ENCODE measurements at regions not wholly inside any gene's neighbourhood (a gene's known extent, or its start where the extent isn't known, plus 50 kb on each side); places are given as distances from the start of the nearest gene placed in this dataset.
"Not testable (repeated sequence)": the region's sequence is repeated elsewhere in the genome, so short reads cannot be mapped to it uniquely, and the experiment has no call there.

DNA sequence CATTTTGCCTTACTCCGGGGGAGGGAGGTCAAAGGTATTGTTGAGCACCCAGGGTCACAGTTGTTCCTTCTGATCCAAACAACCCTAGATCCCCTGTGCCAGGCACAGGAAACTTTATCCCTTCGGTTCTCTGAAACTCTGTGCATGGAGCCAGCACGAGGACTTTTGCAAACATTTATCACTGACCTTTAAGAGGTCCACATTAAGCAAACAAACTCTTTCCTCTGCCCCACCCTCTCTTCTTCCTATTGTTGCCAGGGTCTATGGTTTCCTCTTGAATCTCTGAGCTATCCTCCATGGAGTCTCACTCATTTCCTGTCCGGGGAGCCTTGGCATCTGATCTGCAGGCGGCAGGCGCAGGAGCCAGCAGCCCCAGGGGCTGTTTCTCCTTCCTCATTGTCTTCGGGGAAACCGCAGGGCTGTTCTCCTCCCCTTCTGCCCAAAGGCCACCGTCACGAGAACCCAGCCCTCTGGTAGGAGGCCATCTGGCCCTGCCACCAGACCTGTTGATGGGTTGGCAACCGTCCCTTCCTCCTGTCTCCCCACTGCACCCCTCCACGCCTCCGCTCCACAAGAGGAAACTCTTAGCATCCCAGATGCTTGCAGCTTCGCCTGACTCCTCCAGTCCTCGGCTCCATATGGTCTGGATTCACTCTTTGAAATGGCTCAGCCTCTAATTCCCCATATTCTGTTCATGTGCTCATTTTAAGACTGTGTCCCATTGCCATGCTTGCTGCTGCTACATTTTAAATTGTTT is 327.3 kb upstream of the NRP1 start:
- H3K4me1 ChIP-seq (replicated peaks), result peaks cover 27% of the 10 kb centered on the region
- H3K9me3 ChIP-seq (replicated peaks), result no peaks in the 10 kb centered on the region
- peak; percentile 91 for DNase-seq (ENCODE audit: low read depth in 1 of 2, low spot score in 2 of 2)
- peak overlapping the region; percentile 20 for H3K27ac ChIP-seq
- no peaks in the 10 kb centered on the region; the same call in 1 of the 2 replicates for H3K36me3 ChIP-seq
- H3K4me3 ChIP-seq, result no peak overlapping the region
- no peaks in the 10 kb centered on the region for H3K27me3 ChIP-seq (replicated peaks)

GRCh38 chr10:33660329-33660728 is 325.9 kb upstream of the NRP1 start:
- Histone ChIP-seq H3K27ac (no peak overlapping the region), H3K4me3 (no peak overlapping the region)
- no peak for DNase-seq (ENCODE audit: low read depth in 1 of 2, low spot score in 2 of 2)

DNA sequence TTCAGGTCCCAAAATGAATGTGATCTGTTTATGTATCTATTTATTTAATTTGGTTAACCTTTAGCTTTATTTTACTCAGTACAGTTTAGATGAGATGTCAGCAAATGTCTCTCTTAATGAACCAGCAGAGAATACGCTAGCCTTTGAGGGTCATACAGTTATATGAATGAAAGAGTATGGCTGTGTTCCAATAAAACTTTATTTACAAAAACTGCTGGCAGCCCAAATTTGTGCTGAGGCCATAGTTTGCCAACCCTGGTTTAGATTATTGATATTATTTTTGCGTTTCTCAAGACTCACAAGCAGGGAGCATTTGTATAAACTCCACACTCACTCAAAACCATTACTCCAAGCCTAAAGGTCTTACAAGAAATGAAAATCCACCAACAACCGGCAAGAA is 323.4 kb upstream of the NRP1 start:
- H3K4me1 ChIP-seq (replicated peaks), result peaks cover 35% of the 10 kb centered on the region
- no peaks in the 10 kb centered on the region for H3K36me3 ChIP-seq
- no peaks in the 10 kb centered on the region for H3K27me3 ChIP-seq (replicated peaks)
- DNase-seq (ENCODE audit: low read depth in 1 of 2, low spot score in 2 of 2), result no peak
- no peaks in the 10 kb centered on the region for H3K9me3 ChIP-seq (replicated peaks)
- H3K27ac ChIP-seq, result no peak overlapping the region
- no peak overlapping the region for H3K4me3 ChIP-seq

More at GRCh38 chr10:33660329-33660728, 325.9 kb upstream of the NRP1 start:
- H3K4me1 ChIP-seq (replicated peaks), result peaks cover 27% of the 10 kb centered on the region
- H3K36me3 ChIP-seq, result no peaks in the 10 kb centered on the region; the same call in 1 of the 2 replicates
- no peaks in the 10 kb centered on the region for H3K27me3 ChIP-seq (replicated peaks)
- H3K9me3 ChIP-seq (replicated peaks), result no peaks in the 10 kb centered on the region

DNA sequence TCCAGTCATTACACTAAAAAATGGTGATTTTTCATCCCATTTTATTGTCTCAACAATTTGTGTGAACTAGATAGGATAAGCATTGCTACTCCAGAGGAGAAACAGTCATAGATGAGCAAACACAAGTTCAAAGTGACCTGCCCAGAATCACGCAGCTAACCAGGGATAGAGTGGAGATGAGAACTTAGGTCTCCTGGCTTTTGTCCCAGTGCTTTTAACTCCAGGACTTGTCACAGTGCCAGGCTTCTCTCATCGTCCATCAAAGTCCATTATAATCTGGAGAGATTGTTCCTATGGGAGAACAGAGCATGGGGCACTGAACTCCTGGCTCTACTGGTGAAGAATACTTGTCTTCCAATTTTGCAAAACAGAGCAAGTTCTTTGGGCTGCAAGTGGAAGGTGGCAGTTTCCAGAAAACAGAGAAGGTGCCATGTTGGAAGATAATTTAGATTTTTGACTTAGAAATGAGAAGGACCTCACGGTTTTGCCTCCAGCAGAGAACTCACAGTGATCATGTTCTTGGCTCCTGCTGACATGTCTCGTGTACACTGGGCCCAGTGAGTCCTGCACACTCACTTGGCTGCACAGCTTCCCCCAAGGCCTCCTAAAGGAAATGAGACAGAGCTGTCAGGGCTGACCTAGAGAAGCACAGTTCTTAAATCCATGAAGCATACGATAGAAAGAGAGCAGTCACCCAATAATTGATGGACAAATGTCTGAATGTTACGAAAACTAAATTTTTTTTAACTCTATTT is 322.9 kb upstream of the NRP1 start:
- H3K4me3 ChIP-seq, result no peak overlapping the region
- no peak for DNase-seq (ENCODE audit: low read depth in 1 of 2, low spot score in 2 of 2)

DNA sequence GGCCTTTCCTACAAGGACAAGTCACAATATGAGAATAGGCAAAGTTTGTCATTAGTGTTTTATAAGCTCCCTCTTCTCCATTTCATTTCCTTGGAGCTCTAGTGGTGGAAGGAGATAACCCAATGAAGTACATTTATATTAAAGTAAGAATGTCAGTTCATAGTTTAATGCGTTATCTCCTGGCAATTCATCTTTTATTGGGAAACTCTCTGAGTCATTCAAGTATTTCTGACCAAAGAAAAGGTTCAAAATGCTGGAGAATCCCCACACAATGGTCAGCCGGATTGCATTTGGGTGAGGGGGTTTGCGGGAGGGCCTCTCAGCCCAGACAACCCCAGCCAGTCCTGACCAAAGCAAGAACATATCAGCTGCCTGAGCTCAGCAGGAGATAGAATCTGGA is 321.5 kb upstream of the NRP1 start:
- no peaks in the 10 kb centered on the region for H3K36me3 ChIP-seq
- peaks cover 17% of the 10 kb centered on the region for H3K4me1 ChIP-seq (replicated peaks)
- H3K27ac ChIP-seq, result no peak overlapping the region
- H3K9me3 ChIP-seq (replicated peaks), result no peaks in the 10 kb centered on the region
- no peak overlapping the region for H3K4me3 ChIP-seq
- no peak for DNase-seq (ENCODE audit: low read depth in 1 of 2, low spot score in 2 of 2)
- no peaks in the 10 kb centered on the region for H3K27me3 ChIP-seq (replicated peaks)

More for the DNA sequence above, 322.9 kb upstream of the NRP1 start:
- Histone ChIP-seq H3K4me1 (replicated peaks) (peaks cover 31% of the 10 kb centered on the region), H3K27me3 (replicated peaks) (no peaks in the 10 kb centered on the region), H3K36me3 (no peaks in the 10 kb centered on the region), H3K9me3 (replicated peaks) (no peaks in the 10 kb centered on the region), H3K27ac (no peak overlapping the region)

DNA sequence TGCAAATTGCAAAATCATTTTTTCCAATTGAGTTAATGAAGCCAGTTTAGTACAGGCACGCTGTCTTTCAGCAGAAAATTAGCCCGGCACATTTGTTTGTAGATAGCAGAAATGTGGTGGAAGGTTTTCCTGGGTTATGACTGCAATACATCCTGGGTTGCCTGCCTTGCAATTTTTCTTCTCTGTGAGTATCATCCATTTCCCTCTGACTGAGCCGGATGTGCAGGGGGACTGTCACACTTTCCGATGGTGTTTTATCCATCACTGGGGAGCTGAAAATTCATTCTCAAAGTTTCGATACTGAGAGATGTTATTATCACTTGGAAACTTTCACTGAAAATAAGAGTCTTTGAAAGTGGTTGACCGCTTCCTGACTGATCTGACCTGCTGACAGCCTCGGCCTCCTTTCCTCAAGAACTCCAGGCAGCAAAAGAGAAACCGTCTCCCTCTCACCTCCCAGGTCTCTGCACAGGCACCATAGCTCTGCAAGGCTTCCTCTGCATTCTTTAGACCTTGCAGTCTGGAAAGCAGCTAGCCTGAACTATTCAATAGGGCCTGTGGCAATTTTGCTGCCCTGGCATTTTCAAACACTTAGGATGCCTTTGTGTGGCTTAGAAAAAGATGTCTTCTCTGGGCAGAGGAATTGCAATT is 320.8 kb upstream of the NRP1 start:
- Histone ChIP-seq H3K27me3 (replicated peaks) (no peaks in the 10 kb centered on the region), H3K4me3 (no peak overlapping the region), H3K36me3 (no peaks in the 10 kb centered on the region), H3K4me1 (replicated peaks) (peaks cover 12% of the 10 kb centered on the region), H3K9me3 (replicated peaks) (no peaks in the 10 kb centered on the region), H3K27ac (no peak overlapping the region)
- DNase-seq (ENCODE audit: low read depth in 1 of 2, low spot score in 2 of 2), result no peak

- peak in 1 of 2 experiments; percentile 45 for DNase-seq (ENCODE audit: low read depth in 1 of 2, low spot score in 2 of 2)
- Histone ChIP-seq H3K27me3 (replicated peaks) (no peaks in the 10 kb centered on the region), H3K27ac (peak overlapping the region; percentile 37; the same call in 1 of the 2 replicates), H3K4me1 (replicated peaks) (peaks cover 12% of the 10 kb centered on the region), H3K4me3 (no peak overlapping the region), H3K36me3 (no peaks in the 10 kb centered on the region), H3K9me3 (replicated peaks) (no peaks in the 10 kb centered on the region)
Observed at GRCh38 chr10:33653584-33654367, 319.3 kb upstream of the NRP1 start.

DNA sequence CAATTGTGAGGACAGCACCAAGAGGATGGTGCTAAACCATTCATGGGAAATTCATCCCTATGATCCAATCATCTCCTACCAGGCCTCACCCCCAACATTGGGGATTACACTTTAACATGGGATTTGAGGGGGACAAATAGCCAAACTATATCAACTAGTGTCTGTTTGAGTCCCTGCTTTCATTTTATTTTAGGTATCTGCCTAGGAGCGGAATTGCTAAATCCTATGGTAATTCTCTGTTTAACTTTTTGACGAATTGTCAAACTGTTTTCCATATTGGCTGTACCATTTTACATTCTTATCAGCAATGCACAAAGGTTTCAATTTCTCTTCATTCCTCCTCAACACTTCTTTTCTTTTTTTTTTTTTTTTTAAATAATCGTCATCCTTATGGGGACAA is 318.4 kb upstream of the NRP1 start:
- H3K27ac ChIP-seq, result no peak overlapping the region
- H3K27me3 ChIP-seq (replicated peaks), result no peaks in the 10 kb centered on the region
- no peak overlapping the region for H3K4me3 ChIP-seq
- H3K36me3 ChIP-seq, result no peaks in the 10 kb centered on the region
- peaks cover 12% of the 10 kb centered on the region for H3K4me1 ChIP-seq (replicated peaks)
- no peaks in the 10 kb centered on the region for H3K9me3 ChIP-seq (replicated peaks)
- no peak for DNase-seq (ENCODE audit: low read depth in 1 of 2, low spot score in 2 of 2)

- not testable (repeated sequence) for H3K27me3 ChIP-seq (replicated peaks); H3K4me3 ChIP-seq; DNase-seq (ENCODE audit: low read depth in 1 of 2, low spot score in 2 of 2); H3K27ac ChIP-seq; H3K9me3 ChIP-seq (replicated peaks); H3K36me3 ChIP-seq
- peaks cover 12% of the 10 kb centered on the region for H3K4me1 ChIP-seq (replicated peaks)
Observed at GRCh38 chr10:33650131-33650530, 315.7 kb upstream of the NRP1 start.

GRCh38 chr10:33643042-33643441 is 308.6 kb upstream of the NRP1 start:
- Histone ChIP-seq H3K9me3 (replicated peaks) (no peaks in the 10 kb centered on the region), H3K27ac (no peak overlapping the region), H3K4me1 (replicated peaks) (no peaks in the 10 kb centered on the region; the same call in 1 of the 2 replicates), H3K4me3 (no peak overlapping the region), H3K36me3 (no peaks in the 10 kb centered on the region), H3K27me3 (replicated peaks) (no peaks in the 10 kb centered on the region)
- peak in 1 of 2 experiments; percentile 4 for DNase-seq (ENCODE audit: low read depth in 1 of 2, low spot score in 2 of 2)

DNA sequence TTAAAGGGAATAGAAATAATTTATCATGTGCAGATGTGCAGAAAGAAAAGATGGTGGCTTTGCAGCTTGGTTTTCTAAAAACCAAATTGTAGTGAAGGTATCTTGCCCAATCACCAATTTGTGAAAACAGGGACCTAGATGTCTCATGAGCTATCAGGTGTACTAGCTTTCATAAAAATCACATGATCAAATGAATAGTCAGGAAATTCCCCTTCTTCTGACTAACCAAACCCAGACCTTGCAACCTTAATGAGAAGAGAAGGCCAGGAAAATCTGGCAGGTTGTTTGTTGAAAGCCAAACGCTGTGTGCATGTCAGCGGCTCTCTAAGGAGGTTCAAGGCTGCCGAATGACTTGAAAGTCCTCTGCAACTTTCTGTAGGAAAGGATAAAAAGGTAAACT is 304.4 kb upstream of the NRP1 start:
- H3K4me3 ChIP-seq, result no peak overlapping the region
- H3K9me3 ChIP-seq (replicated peaks), result no peaks in the 10 kb centered on the region
- no peaks in the 10 kb centered on the region for H3K27me3 ChIP-seq (replicated peaks)
- DNase-seq (ENCODE audit: low read depth in 1 of 2, low spot score in 2 of 2), result no peak
- no peaks in the 10 kb centered on the region; the same call in 1 of the 2 replicates for H3K4me1 ChIP-seq (replicated peaks)
- no peaks in the 10 kb centered on the region for H3K36me3 ChIP-seq
- no peak overlapping the region for H3K27ac ChIP-seq

- H3K36me3 ChIP-seq, result no peaks in the 10 kb centered on the region
- no peak overlapping the region for H3K4me3 ChIP-seq
- no peaks in the 10 kb centered on the region; the same call in 1 of the 2 replicates for H3K4me1 ChIP-seq (replicated peaks)
- no peak overlapping the region for H3K27ac ChIP-seq
- no peak for DNase-seq (ENCODE audit: low read depth in 1 of 2, low spot score in 2 of 2)
- H3K9me3 ChIP-seq (replicated peaks), result no peaks in the 10 kb centered on the region
- H3K27me3 ChIP-seq (replicated peaks), result no peaks in the 10 kb centered on the region
Observed at GRCh38 chr10:33638374-33638773, 303.9 kb upstream of the NRP1 start.

DNA sequence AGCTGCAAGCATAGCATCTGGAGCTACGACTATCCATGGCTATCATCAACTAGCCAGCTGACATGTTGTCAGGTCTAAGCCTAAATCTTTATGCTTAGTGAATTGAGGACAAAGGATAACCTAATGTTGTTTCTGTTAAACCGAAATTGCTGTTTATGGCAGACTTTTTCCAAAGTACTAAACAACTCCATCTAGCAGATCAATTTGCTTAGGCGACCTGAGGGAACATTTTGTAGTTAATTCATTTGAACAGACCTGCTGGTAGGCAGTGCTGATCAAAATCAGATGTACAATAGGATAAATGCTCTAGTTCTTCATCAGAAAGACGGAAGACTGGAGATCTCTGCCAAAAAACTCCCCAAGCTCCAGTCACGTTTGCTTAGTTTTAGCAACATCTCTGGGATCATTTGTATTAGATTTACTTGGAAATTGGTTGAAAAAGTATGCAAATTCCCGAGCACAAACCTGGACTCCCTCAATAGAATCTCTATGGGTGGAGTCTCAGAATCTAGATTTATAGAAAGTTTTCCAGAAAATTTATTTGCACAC is 301.6 kb upstream of the NRP1 start:
- no peak for DNase-seq (ENCODE audit: low read depth in 1 of 2, low spot score in 2 of 2)
- Histone ChIP-seq H3K4me3 (no peak overlapping the region), H3K36me3 (no peaks in the 10 kb centered on the region), H3K4me1 (replicated peaks) (no peaks in the 10 kb centered on the region; the same call in 1 of the 2 replicates), H3K27me3 (replicated peaks) (no peaks in the 10 kb centered on the region), H3K27ac (no peak overlapping the region), H3K9me3 (replicated peaks) (no peaks in the 10 kb centered on the region)

All from SJSA1 (cell line).